Activated naive CD8-positive, alpha-beta T cell treated with anti-CD3 and anti-CD28 coated beads, Interleukin-2, amount 10 ng/mL, durations not matched to agents 7 days and 5 days (primary cell): ENCODE measurements at regions not wholly inside any gene's neighbourhood (a gene's known extent, or its start where the extent isn't known, plus 50 kb on each side); places are given as distances from the start of the nearest gene placed in this dataset.

ENCODE experiments used
- ATAC-seq: fragments of 150-1000 bp; cut with Tn5 transposase; one replicate; pipeline ENCODE4 v1.10.0; 2021; ENCODE audit warnings: low read depth, moderate library complexity
- POLR2A ChIA-PET: fragments of 350-600 bp; sonication (Branson Sonifier 250); formaldehyde crosslinking; loops from one replicate; lab custom pipeline; 2021; ENCODE audit warnings: antibody characterized with exemption; lab: Charles Lee
- DNase-seq: peaks from one replicate; pipeline ENCODE4 v3.0.0; 2021
- H3K27ac Mint-ChIP-seq: one replicate; pipeline ENCODE4 v1.8.0; 2022; ENCODE audit warnings: mild to moderate bottlenecking, mixed read lengths
- H3K27me3 Mint-ChIP-seq: one replicate; pipeline ENCODE4 v1.8.0; 2022; ENCODE audit warnings: mild to moderate bottlenecking, moderate library complexity, mixed read lengths
- H3K36me3 Mint-ChIP-seq: one replicate; pipeline ENCODE4 v1.8.0; 2021; ENCODE audit warnings: mild to moderate bottlenecking, mixed read lengths
- H3K4me1 Mint-ChIP-seq: one replicate; pipeline ENCODE4 v1.8.0; 2021; ENCODE audit warnings: mixed read lengths
- H3K4me3 Mint-ChIP-seq: one replicate; pipeline ENCODE4 v1.8.0; 2022; ENCODE audit warnings: mild to moderate bottlenecking, moderate library complexity, mixed read lengths
- H3K9me3 Mint-ChIP-seq: one replicate; pipeline ENCODE4 v1.8.0; 2021; ENCODE audit warnings: mixed read lengths

DNA sequence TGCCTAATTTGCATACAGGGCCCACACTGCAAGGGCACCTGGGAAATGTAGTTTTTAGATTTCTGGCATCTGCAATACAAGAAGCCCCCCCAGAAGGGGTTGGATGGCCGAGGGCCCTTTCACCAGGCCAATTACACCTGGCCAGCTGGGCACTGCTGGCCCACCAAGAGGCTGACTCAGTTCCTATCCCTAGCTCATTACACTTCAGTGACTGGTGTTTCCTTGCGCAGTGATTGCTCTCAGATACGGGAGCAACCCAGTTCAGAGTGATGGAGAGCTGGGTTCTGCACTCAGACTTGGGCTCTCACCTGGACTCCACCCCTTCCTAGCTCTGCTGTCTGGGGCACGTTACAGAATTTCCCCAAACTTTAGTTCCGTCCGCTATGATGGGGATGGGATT, 81.1 kb upstream of the SHANK2 start:
- Mint-ChIP-seq H3K27ac (no peak overlapping the region), H3K27me3 (peaks cover 4% of the 10 kb centered on the region), H3K36me3 (no peaks in the 10 kb centered on the region), H3K4me1 (no peaks in the 10 kb centered on the region), H3K9me3 (peaks cover 9% of the 10 kb centered on the region), H3K4me3 (no peak overlapping the region)
- no peak for ATAC-seq
- POLR2A ChIA-PET, result no interaction called here
- DNase-seq, result no peak

DNA sequence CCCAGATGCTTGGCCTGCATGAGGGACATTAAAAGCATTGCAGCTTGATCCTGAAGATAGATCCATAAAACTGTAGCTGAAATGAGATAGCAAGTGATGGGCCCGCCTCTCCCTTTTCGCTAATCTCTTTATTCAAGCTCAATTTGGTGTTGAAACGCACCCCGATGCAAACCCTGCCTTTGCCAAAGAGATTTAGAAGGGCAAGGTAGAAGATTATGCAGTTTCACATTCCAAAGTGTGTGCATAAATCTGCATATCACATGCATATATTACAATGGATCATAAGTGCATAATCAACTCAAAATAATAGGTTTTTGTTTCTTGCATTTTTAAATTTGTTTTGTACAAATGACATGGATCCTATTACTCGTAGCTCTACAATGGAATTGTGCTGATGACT, 80.1 kb upstream of the SHANK2 start:
- no peaks in the 10 kb centered on the region for H3K4me1 Mint-ChIP-seq
- ATAC-seq, result no peak
- peaks cover 2% of the 10 kb centered on the region for H3K27me3 Mint-ChIP-seq
- H3K36me3 Mint-ChIP-seq, result no peaks in the 10 kb centered on the region
- POLR2A ChIA-PET, result no interaction called here
- H3K9me3 Mint-ChIP-seq, result peaks cover 9% of the 10 kb centered on the region
- H3K27ac Mint-ChIP-seq, result no peak overlapping the region
- H3K4me3 Mint-ChIP-seq, result no peak overlapping the region
- DNase-seq, result no peak

DNA sequence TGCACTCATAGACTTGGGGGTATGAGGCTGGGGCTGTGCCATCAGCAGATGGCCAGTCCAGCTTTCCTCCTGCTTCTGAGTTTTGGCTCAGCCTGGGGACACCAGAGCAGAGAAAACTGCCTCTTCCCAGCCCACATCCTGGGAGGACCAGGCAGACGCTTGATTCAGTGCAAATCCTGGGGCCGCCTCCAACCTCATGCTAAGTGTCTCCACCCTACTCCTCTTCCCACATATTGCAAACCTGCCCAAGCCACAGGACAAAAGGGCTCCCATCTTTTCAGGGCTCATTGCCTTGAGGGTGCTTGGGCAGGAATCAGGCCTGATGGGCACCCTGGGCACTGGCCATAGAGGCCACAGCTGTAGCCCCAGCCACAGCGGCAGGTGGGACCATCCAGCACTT, 79.7 kb upstream of the SHANK2 start:
- ATAC-seq, result no peak
- peaks cover 2% of the 10 kb centered on the region for H3K27me3 Mint-ChIP-seq
- no peaks in the 10 kb centered on the region for H3K4me1 Mint-ChIP-seq
- POLR2A ChIA-PET, result no interaction called here
- no peaks in the 10 kb centered on the region for H3K36me3 Mint-ChIP-seq
- no peak overlapping the region for H3K27ac Mint-ChIP-seq
- H3K4me3 Mint-ChIP-seq, result no peak overlapping the region
- no peak for DNase-seq
- peaks cover 9% of the 10 kb centered on the region for H3K9me3 Mint-ChIP-seq

DNA sequence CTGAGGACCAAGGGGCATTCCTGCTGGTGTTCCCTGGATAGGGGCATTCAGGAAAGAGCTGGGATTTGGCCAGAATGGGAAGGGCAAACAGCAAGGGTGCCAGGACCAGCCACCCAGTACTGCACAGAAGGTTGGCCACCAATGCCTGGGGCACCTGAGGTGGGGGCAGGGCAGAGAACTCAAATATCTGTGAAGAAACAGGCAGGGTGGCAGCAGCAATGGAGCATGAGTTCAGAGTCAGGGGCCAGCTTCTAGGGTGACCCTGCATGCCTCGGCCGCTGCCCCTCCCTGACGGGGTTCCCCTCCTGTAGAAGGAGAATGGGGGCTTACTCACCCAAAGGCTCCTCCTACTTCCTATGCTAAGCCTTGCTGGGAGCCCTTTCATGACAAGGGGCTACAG, 79.3 kb upstream of the SHANK2 start:
- POLR2A ChIA-PET, result no interaction called here
- H3K27ac Mint-ChIP-seq, result no peak overlapping the region
- DNase-seq (no peak), ATAC-seq (no peak)
- H3K27me3 Mint-ChIP-seq, result peaks cover 2% of the 10 kb centered on the region
- H3K4me1 Mint-ChIP-seq, result no peaks in the 10 kb centered on the region
- H3K36me3 Mint-ChIP-seq, result no peaks in the 10 kb centered on the region
- H3K9me3 Mint-ChIP-seq, result peaks cover 9% of the 10 kb centered on the region
- H3K4me3 Mint-ChIP-seq, result no peak overlapping the region

- peaks cover 9% of the 10 kb centered on the region for H3K9me3 Mint-ChIP-seq
These were observed 78.6 kb upstream of the SHANK2 start for GRCh38 chr11:71330996-71331395.

DNA sequence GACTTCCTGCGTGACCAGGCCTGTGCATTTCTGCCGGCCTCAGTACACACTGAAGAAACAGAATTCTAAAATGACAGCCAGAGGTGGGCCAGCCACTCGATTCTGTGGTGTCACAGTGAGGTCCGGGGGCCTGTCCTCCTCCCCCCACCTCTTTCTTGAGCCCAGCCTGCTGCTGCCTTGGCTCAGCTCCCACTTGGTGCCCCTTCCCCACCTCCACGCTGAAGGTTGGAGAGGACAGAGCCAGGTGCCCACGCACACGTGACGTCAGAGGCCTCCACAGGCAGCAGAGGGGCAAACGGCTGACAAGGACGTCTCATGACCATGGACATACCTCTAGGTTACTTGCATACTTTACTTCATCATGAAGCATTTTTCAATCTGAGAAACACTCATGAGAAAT, 78.0 kb upstream of the SHANK2 start:
- no peak for DNase-seq
- no peaks in the 10 kb centered on the region for H3K4me1 Mint-ChIP-seq
- peaks cover 2% of the 10 kb centered on the region for H3K27me3 Mint-ChIP-seq
- H3K4me3 Mint-ChIP-seq, result no peak overlapping the region
- no peak overlapping the region for H3K27ac Mint-ChIP-seq
- no peak for ATAC-seq
- POLR2A ChIA-PET, result no interaction called here
- H3K36me3 Mint-ChIP-seq, result no peaks in the 10 kb centered on the region
- H3K9me3 Mint-ChIP-seq, result peaks cover 9% of the 10 kb centered on the region

More at GRCh38 chr11:71330996-71331395, 78.6 kb upstream of the SHANK2 start:
- DNase-seq (no peak), ATAC-seq (no peak)
- Mint-ChIP-seq H3K36me3 (no peaks in the 10 kb centered on the region), H3K27me3 (peaks cover 2% of the 10 kb centered on the region), H3K4me1 (no peaks in the 10 kb centered on the region), H3K27ac (no peak overlapping the region), H3K4me3 (no peak overlapping the region)
- POLR2A ChIA-PET, result no interaction called here

GRCh38 chr11:71329786-71330185, 77.4 kb upstream of the SHANK2 start:
- H3K27ac Mint-ChIP-seq, result no peak overlapping the region
- peaks cover 9% of the 10 kb centered on the region for H3K9me3 Mint-ChIP-seq
- no peak overlapping the region for H3K4me3 Mint-ChIP-seq
- H3K4me1 Mint-ChIP-seq, result no peaks in the 10 kb centered on the region
- POLR2A ChIA-PET, result no interaction called here
- ATAC-seq, result no peak
- H3K36me3 Mint-ChIP-seq, result no peaks in the 10 kb centered on the region
- peaks cover 2% of the 10 kb centered on the region for H3K27me3 Mint-ChIP-seq
- DNase-seq, result no peak

GRCh38 chr11:71329165-71329510, 76.8 kb upstream of the SHANK2 start:
- POLR2A ChIA-PET, result no interaction called here
- no peak overlapping the region for H3K4me3 Mint-ChIP-seq
- peaks cover 2% of the 10 kb centered on the region for H3K27me3 Mint-ChIP-seq
- no peak for ATAC-seq
- DNase-seq, result no peak
- no peaks in the 10 kb centered on the region for H3K4me1 Mint-ChIP-seq
- H3K9me3 Mint-ChIP-seq, result peaks cover 9% of the 10 kb centered on the region
- H3K36me3 Mint-ChIP-seq, result no peaks in the 10 kb centered on the region
- no peak overlapping the region for H3K27ac Mint-ChIP-seq

GRCh38 chr11:71327156-71328085, 75.0 kb upstream of the SHANK2 start:
- H3K36me3 Mint-ChIP-seq, result no peaks in the 10 kb centered on the region
- H3K9me3 Mint-ChIP-seq, result no peaks in the 10 kb centered on the region
- H3K4me3 Mint-ChIP-seq, result no peak overlapping the region
- POLR2A ChIA-PET, result no interaction called here
- H3K4me1 Mint-ChIP-seq, result no peaks in the 10 kb centered on the region
- no peak for ATAC-seq
- no peak overlapping the region for H3K27ac Mint-ChIP-seq
- peaks cover 2% of the 10 kb centered on the region for H3K27me3 Mint-ChIP-seq
- DNase-seq, result no peak

DNA sequence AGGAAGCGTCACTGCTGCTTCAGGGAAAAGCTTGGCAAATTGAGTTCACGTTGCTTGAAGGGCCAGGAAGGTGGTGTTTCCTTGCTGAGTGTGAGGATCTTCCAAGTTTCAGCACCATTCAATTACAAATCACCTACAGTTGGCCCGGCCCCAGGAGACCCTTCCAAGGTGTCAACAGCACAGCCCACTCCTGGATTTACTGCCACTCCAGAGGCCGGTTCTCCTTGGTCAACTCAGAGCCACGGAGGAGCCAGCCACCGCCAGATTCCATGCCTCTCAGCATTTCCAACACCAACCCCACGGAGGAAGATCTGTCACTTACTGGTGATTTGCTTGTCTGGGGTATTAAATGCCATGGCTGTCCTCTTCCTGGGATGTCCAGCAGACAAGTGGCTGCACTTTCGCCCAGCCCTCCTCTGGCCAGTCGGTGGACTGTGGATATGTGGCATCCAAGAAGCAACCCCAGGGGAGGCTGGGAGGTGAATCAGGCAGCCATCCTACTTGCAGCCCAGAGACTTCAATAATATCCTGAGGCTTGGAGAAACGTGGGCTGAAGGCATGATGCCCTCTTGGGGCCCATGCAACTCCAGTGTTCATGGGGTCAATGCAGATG, 74.1 kb upstream of the SHANK2 start:
- H3K4me1 Mint-ChIP-seq, result no peaks in the 10 kb centered on the region
- ATAC-seq (no peak), DNase-seq (no peak)
- H3K9me3 Mint-ChIP-seq, result no peaks in the 10 kb centered on the region
- no peak overlapping the region for H3K4me3 Mint-ChIP-seq
- H3K36me3 Mint-ChIP-seq, result no peaks in the 10 kb centered on the region
- H3K27me3 Mint-ChIP-seq, result peaks cover 2% of the 10 kb centered on the region
- no peak overlapping the region for H3K27ac Mint-ChIP-seq
- POLR2A ChIA-PET, result no interaction called here

DNA sequence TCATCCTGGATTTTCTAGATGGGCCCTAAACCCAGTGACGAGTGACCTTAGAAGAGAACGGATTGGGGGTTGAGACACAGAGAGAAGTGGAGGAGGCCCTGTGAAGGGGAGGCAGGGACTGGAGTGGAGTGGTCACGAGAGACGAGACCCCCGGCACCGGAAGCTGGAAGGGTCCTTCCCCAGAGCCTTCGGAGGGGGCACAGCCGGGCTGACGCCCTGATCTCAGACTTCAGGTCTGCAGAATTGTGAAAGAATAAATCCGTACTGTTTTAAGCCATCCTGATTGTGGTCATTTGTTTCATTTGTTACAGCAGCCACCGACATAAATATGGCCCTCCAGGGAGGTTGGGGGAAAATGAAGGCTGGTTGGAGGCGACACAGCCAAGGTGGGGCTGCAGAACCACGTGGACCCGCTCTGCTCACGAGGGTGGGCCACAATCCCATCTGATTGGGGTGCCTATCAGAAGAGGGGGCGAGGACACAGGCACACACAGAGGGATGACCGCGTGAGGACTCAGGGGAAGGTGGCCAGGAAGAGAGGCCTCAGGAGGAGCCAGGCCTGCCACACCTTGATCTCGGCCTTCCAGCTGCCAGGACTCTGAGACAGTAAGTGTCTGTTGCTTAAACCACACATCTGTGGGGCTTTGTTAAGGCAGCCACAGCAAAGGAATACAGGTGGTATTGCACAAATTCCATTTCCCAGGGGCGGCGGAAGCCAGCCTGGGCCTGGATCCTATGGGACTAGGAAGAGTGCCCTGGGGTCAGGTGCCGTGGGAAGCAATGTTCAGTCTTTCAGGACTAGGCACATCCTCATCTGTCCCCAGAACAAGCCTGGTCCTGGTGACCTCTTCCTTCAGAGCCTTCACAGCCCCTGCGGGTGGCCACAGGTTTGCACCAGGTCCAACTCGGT, 73.3 kb upstream of the SHANK2 start:
- DNase-seq (no peak), ATAC-seq (no peak)
- POLR2A ChIA-PET, result no interaction called here
- Mint-ChIP-seq H3K4me3 (no peak overlapping the region), H3K27ac (no peak overlapping the region), H3K4me1 (no peaks in the 10 kb centered on the region), H3K27me3 (no peaks in the 10 kb centered on the region), H3K36me3 (no peaks in the 10 kb centered on the region), H3K9me3 (no peaks in the 10 kb centered on the region)

- H3K36me3 Mint-ChIP-seq, result no peaks in the 10 kb centered on the region
- POLR2A ChIA-PET, result no interaction called here
- no peak overlapping the region for H3K4me3 Mint-ChIP-seq
- DNase-seq (no peak), ATAC-seq (no peak)
- H3K4me1 Mint-ChIP-seq, result no peaks in the 10 kb centered on the region
- H3K9me3 Mint-ChIP-seq, result no peaks in the 10 kb centered on the region
- H3K27ac Mint-ChIP-seq, result no peak overlapping the region
- no peaks in the 10 kb centered on the region for H3K27me3 Mint-ChIP-seq
These were observed 72.5 kb upstream of the SHANK2 start for GRCh38 chr11:71324788-71325417.

DNA sequence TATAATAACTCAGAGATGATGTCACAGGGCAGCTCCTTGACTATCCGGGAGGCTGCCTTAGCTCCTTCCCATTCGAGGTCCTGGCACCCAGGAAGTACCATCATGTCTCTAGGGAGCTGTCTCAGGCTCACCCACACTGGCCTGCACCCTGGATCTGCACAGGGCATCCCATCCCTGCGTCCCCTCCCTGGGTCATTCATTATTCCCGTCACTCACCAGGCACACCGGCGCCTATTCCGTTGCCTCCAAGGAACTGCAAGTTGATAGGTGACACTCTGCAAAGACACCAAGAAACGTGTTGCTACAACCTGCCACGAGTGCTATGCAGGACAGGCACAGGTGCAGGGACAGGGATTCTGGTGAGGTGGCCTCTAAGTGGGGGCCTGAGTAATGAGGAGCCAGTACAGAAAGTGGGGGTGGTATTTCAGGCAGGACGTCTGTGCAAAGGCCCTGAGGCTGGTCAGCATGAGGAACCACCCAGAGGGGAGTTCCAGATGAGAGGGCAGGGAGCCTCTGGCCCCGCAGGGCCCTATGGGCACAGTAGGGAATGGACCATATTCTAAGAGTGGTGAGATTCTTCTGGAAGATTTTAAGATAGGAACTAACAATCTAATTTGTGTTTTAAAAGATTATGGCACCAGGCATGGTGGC, 71.6 kb upstream of the SHANK2 start:
- Mint-ChIP-seq H3K27me3 (no peaks in the 10 kb centered on the region), H3K4me1 (no peaks in the 10 kb centered on the region), H3K27ac (no peak overlapping the region), H3K4me3 (no peak overlapping the region), H3K9me3 (no peaks in the 10 kb centered on the region), H3K36me3 (no peaks in the 10 kb centered on the region)
- POLR2A ChIA-PET, result no interaction called here
- DNase-seq (no peak), ATAC-seq (no peak)
